MM.1S (cell line): ENCODE measurements at regions not wholly inside any gene's neighbourhood (a gene's known extent, or its start where the extent isn't known, plus 50 kb on each side); places are given as distances from the start of the nearest gene placed in this dataset.

Source experiments
- DNase-seq: peaks from one replicate; pipeline ENCODE4 v3.0.0-alpha.2; 2015
- H2AFZ ChIP-seq: fragments of 300-600 bp; sonication (generic); 2 replicates; pipeline ENCODE4 v1.6.0; 2016; ENCODE audit warnings: antibody characterized with exemption, low read length
- H3F3A ChIP-seq: fragments of 300-600 bp; sonication (generic); 2 replicates; pipeline ENCODE4 v1.6.1; 2016; ENCODE audit warnings: mild to moderate bottlenecking, antibody characterized with exemption, low read length, moderate library complexity, mixed read lengths; ENCODE audit not compliant: insufficient read depth
- H3K27ac ChIP-seq: fragments of 300-600 bp; sonication (generic); 2 replicates; pipeline ENCODE4 v1.5.1; 2016; ENCODE audit warnings: mild to moderate bottlenecking, low read length
- H3K27me3 ChIP-seq: fragments of 300-600 bp; sonication (generic); replicated peaks from 2 replicates; pipeline ENCODE4 v1.6.0; 2016; ENCODE audit warnings: low read length; ENCODE audit not compliant: insufficient read depth
- H3K36me3 ChIP-seq: fragments of 300-600 bp; sonication (generic); replicated peaks from 2 replicates; pipeline ENCODE4 v1.6.1; 2016; ENCODE audit warnings: mild to moderate bottlenecking, low read length, mixed read lengths; ENCODE audit not compliant: insufficient read depth
- H3K4me1 ChIP-seq: fragments of 300-600 bp; sonication (generic); 2 replicates; pipeline ENCODE4 v1.6.1; 2016; ENCODE audit warnings: low read length, mixed read lengths
- H3K4me2 ChIP-seq: fragments of 300-600 bp; sonication (generic); 2 replicates; pipeline ENCODE4 v1.6.0; 2016; ENCODE audit warnings: low read depth, low read length
- H3K4me3 ChIP-seq: fragments of 300-600 bp; sonication (generic); 2 replicates; pipeline ENCODE4 v1.5.1; 2016; ENCODE audit warnings: low read length, mixed read lengths
- H3K79me2 ChIP-seq: fragments of 300-600 bp; sonication (generic); 2 replicates; pipeline ENCODE4 v1.6.1; 2016; ENCODE audit warnings: mixed run types, low read length, mixed read lengths
- H3K9ac ChIP-seq: fragments of 300-600 bp; sonication (generic); 2 replicates; pipeline ENCODE4 v1.6.1; 2016; ENCODE audit warnings: low read length, mixed read lengths
- H3K9me2 ChIP-seq: fragments of 300-600 bp; sonication (generic); replicated peaks from 2 replicates; pipeline ENCODE4 v1.6.1; 2016; ENCODE audit warnings: mild to moderate bottlenecking, low read length, mixed read lengths; ENCODE audit not compliant: insufficient read depth
- H3K9me3 ChIP-seq: fragments of 300-600 bp; sonication (generic); replicated peaks from 2 replicates; pipeline ENCODE4 v1.6.1; 2016; ENCODE audit warnings: mild to moderate bottlenecking, low read length, mixed read lengths; ENCODE audit not compliant: insufficient read depth
- H4K20me1 ChIP-seq: fragments of 300-600 bp; sonication (generic); 2 replicates; pipeline ENCODE4 v1.6.1; 2016; ENCODE audit warnings: mild to moderate bottlenecking, low read length, moderate library complexity, mixed read lengths; ENCODE audit not compliant: insufficient read depth
- CTCF ChIP-seq: fragments of 300-600 bp; sonication (generic); IDR thresholded peaks from 2 replicates; pipeline ENCODE4 v1.5.1; 2016; ENCODE audit warnings: antibody characterized with exemption, low read length, mixed read lengths
- EZH2 ChIP-seq: fragments of 300-600 bp; sonication (generic); optimal IDR thresholded peaks from 2 replicates; pipeline ENCODE3; 2017; ENCODE audit warnings: low read depth, mild to moderate bottlenecking, antibody characterized with exemption, low read length, mixed read lengths
- EZH2phosphoT487 ChIP-seq: fragments of 300-600 bp; sonication (generic); IDR thresholded peaks from 2 replicates; pipeline ENCODE4 v1.6.1; 2018; ENCODE audit warnings: antibody characterized with exemption, low read length

GRCh38 chr2:239895669-239896068, 129.5 kb downstream of the NDUFA10 start:
- Histone ChIP-seq H3K27me3 (no peaks in the 10 kb centered on the region), H2AFZ (no peak overlapping the region), H3K9ac (no peak overlapping the region), H3K79me2 (no peaks in the 10 kb centered on the region), H3K27ac (no peak overlapping the region), H3K9me3 (no peaks in the 10 kb centered on the region), H3K9me2 (no peaks in the 10 kb centered on the region), H3K4me3 (no peak overlapping the region), H3F3A (no peaks in the 10 kb centered on the region), H3K36me3 (no peaks in the 10 kb centered on the region), H3K4me2 (peak overlapping the region; percentile 10; the same call in 1 of the 2 replicates), H3K4me1 (no peaks in the 10 kb centered on the region), H4K20me1 (no peaks in the 10 kb centered on the region)
- DNase-seq = no peak
- no peak for TF ChIP-seq CTCF
- no peak for TF ChIP-seq EZH2phosphoT487
- TF ChIP-seq EZH2 = no peak

DNA sequence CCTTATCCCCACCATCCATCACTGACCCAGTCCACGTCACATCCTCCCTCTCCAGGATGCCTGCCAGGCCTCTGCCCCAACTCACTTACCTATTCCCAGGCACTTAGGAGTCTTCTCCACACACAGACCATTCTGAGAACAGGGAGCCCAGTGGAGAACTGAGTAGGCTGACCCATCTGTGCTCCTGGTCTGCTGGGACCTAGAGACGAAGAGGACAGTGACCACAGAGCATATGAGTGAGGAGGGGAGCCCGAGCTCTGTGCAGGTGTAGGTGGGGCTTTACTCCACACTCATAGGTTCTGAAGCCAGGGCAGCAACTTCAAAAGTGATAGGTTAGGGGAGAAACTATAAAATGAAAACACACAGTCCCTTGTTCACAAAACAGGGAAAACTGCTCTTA, 130.0 kb downstream of the NDUFA10 start:
- no peak for DNase-seq
- no peaks in the 10 kb centered on the region for H3K36me3 ChIP-seq
- H3K4me2 ChIP-seq = no peak overlapping the region
- no peaks in the 10 kb centered on the region for H3K9me2 ChIP-seq
- H3K4me3 ChIP-seq = no peak overlapping the region
- no peak overlapping the region for H3K9ac ChIP-seq
- H3F3A ChIP-seq = no peaks in the 10 kb centered on the region
- H3K4me1 ChIP-seq = no peaks in the 10 kb centered on the region
- H4K20me1 ChIP-seq = no peaks in the 10 kb centered on the region
- no peak overlapping the region for H3K27ac ChIP-seq
- H2AFZ ChIP-seq = no peak overlapping the region
- no peaks in the 10 kb centered on the region for H3K9me3 ChIP-seq
- TF ChIP-seq EZH2 = no peak
- no peak for TF ChIP-seq EZH2phosphoT487
- no peak for TF ChIP-seq CTCF
- no peaks in the 10 kb centered on the region for H3K27me3 ChIP-seq
- H3K79me2 ChIP-seq = no peaks in the 10 kb centered on the region

DNA sequence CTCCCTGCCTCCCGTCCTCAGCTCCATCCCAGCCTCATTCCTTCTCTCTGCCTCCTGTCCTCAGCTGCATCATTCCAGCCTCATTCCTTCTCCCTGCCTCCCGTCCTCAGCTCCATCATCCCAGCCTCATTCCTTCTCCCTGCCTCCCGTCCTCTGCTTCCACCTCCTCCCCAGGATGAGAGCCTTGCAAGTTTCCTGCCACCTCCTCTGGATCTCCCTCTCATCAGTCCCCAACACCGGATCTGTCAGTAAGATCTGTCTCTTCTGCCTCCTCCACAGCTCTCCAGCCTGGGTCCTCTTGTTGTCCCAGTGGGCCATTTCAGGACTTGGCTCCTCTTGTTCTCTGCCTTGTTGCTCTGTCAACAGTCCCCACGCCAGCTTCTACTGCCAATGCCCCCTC, 130.9 kb downstream of the NDUFA10 start:
- Histone ChIP-seq H3F3A (no peaks in the 10 kb centered on the region), H3K27me3 (no peaks in the 10 kb centered on the region), H3K9me3 (no peaks in the 10 kb centered on the region), H4K20me1 (no peaks in the 10 kb centered on the region), H2AFZ (no peak overlapping the region), H3K4me3 (no peak overlapping the region), H3K9me2 (no peaks in the 10 kb centered on the region), H3K4me1 (no peaks in the 10 kb centered on the region), H3K79me2 (no peaks in the 10 kb centered on the region), H3K27ac (no peak overlapping the region), H3K4me2 (no peak overlapping the region), H3K36me3 (no peaks in the 10 kb centered on the region), H3K9ac (no peak overlapping the region)
- DNase-seq = no peak
- TF ChIP-seq EZH2phosphoT487 = no peak
- no peak for TF ChIP-seq EZH2
- no peak for TF ChIP-seq CTCF

DNA sequence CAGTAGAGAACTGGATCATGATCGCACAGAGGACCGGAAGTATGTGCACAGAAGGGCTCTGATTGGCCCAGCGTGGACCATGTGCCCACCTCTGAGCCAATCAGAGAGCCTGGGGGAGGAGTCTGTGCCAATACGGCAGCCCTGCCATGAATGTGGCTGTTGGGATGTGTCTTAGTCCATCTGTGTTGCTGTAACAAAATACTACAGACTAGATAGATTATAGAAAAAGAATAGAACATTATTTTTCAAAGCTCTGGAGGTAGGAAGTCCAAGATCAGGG, 132.0 kb downstream of the NDUFA10 start:
- no peak for DNase-seq
- H3K79me2 ChIP-seq = no peaks in the 10 kb centered on the region
- no peaks in the 10 kb centered on the region for H3F3A ChIP-seq
- H2AFZ ChIP-seq = no peak overlapping the region
- H3K4me3 ChIP-seq = no peak overlapping the region
- no peak overlapping the region for H3K9ac ChIP-seq
- TF ChIP-seq CTCF (no peak), EZH2 (no peak), EZH2phosphoT487 (no peak)
- H3K9me3 ChIP-seq = no peaks in the 10 kb centered on the region
- no peaks in the 10 kb centered on the region for H3K4me1 ChIP-seq
- H3K4me2 ChIP-seq = no peak overlapping the region
- H3K9me2 ChIP-seq = no peaks in the 10 kb centered on the region
- no peak overlapping the region for H3K27ac ChIP-seq
- no peaks in the 10 kb centered on the region for H4K20me1 ChIP-seq
- no peaks in the 10 kb centered on the region for H3K27me3 ChIP-seq
- no peaks in the 10 kb centered on the region for H3K36me3 ChIP-seq
